Left lung (tissue), 4 donors: ENCODE measurements at regions not wholly inside any gene's neighbourhood (a gene's known extent, or its start where the extent isn't known, plus 50 kb on each side); places are given as distances from the start of the nearest gene placed in this dataset.

Source experiments
- ATAC-seq: fragments of 200-7000 bp; cut with Tn5 transposase; one replicate; pipeline ENCODE4 v1.9.1; 2020; ENCODE audit warnings: moderate library complexity
- DNase-seq, 4 donors: peaks; one replicate each; pipeline ENCODE4 v3.0.0-alpha.2; 2013 to 2020
- H3K27ac ChIP-seq, 2 donors: fragments of 200-600 bp; sonication (generic) in 1 of 2; one replicate each; pipeline versions ENCODE4 v1.5.0 to v1.8.0; 2020 to 2021
- H3K27me3 ChIP-seq, 2 donors: fragments of 200-600 bp; sonication (generic) in 1 of 2; one replicate each; pipeline versions ENCODE4 v1.5.0 to v1.8.0; 2020 to 2021
- H3K36me3 ChIP-seq, 2 donors: fragments of 200-600 bp; sonication (generic) in 1 of 2; one replicate each; pipeline versions ENCODE4 v1.5.0 to v1.8.0; 2020 to 2021
- H3K4me1 ChIP-seq, 2 donors: fragments of 200-600 bp; one replicate each; pipeline ENCODE4 v1.8.0; 2021
- H3K4me3 ChIP-seq, 2 donors: fragments of 200-600 bp; sonication (generic) in 1 of 2; one replicate each; pipeline versions ENCODE4 v1.5.0 to v1.8.0; 2020 to 2021; ENCODE audit warnings: mild to moderate bottlenecking in 1 of 2
- H3K9me3 ChIP-seq, 2 donors: fragments of 200-600 bp; sonication (generic) in 1 of 2; one replicate each; pipeline versions ENCODE4 v1.5.0 to v1.8.0; 2020 to 2021
- intact Hi-C, 2 donors: fragments of 100-400 bp; cut with DNase I; formaldehyde crosslinking; loops; one replicate each; pipeline versions ENCODE4 v1.11.2 to v1.14.2; 2022
- TF ChIP-seq, protein P1 (sequence below), 2 donors: fragments of 200-600 bp; sonication (generic) in 1 of 2; IDR thresholded peaks; one replicate each; pipeline versions ENCODE4 v1.5.0 to v1.8.0; 2021; ENCODE audit warnings: antibody characterized with exemption in 2 of 2
- donor health status: DM: no; HTN: yes; CAD: no.
- donor health status: DM: no; HTN: no; CAD: no.

DNA sequence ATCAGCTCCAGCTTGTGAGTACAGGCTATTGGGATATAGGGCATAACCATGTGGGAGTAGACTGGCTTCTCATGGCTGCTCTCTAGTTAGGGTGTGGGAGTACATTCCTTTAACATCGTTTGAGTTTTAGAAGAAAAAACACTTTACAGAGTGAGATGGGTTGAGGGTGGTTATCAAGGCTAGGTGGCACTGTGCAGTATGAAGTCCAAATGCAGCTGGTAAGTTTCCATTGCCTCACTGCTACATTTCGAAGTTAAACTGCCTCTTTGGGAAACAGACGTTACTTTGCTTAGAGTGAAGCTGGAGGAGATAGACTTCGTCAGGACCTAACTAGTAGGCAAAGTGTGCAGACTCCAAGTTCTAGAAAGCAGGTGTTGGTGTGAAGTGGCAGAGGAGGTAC is 192.4 kb downstream of the SQOR start:
- Histone ChIP-seq H3K27me3 (peaks cover 0 to 4% of the 10 kb centered on the region in 2 donors), H3K4me3 (no peak overlapping the region), H3K27ac (no peak overlapping the region), H3K36me3 (no peaks in the 10 kb centered on the region), H3K9me3 (no peaks in the 10 kb centered on the region), H3K4me1 (no peaks in the 10 kb centered on the region)
- TF ChIP-seq, protein P1, sequence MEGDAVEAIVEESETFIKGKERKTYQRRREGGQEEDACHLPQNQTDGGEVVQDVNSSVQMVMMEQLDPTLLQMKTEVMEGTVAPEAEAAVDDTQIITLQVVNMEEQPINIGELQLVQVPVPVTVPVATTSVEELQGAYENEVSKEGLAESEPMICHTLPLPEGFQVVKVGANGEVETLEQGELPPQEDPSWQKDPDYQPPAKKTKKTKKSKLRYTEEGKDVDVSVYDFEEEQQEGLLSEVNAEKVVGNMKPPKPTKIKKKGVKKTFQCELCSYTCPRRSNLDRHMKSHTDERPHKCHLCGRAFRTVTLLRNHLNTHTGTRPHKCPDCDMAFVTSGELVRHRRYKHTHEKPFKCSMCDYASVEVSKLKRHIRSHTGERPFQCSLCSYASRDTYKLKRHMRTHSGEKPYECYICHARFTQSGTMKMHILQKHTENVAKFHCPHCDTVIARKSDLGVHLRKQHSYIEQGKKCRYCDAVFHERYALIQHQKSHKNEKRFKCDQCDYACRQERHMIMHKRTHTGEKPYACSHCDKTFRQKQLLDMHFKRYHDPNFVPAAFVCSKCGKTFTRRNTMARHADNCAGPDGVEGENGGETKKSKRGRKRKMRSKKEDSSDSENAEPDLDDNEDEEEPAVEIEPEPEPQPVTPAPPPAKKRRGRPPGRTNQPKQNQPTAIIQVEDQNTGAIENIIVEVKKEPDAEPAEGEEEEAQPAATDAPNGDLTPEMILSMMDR (IDR thresholded peaks at IDR 0.05): no peak
- intact Hi-C loops: no loop called here
- DNase-seq (no peak), ATAC-seq (no peak)

DNA sequence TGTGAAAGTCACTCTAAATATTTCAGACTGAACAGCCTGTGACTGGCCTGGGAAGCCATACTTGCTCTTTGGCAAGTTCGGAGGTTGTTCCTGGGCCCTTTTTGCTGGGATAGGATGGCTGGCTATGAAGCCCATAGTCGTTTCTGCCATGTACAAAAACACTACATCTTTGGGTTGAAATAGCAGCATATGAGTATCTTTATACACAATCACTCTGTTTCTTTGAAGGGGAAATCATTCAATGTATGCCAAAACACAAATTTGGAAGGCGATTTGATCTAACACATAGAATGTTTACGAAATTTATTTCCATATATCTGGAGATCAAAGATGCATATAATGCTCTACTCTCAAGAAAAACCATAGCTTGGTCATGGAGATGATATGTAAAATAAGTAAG is 192.9 kb downstream of the SQOR start:
- ATAC-seq (no peak), DNase-seq (no peak)
- intact Hi-C loops: no loop called here
- TF ChIP-seq, protein P1 (IDR thresholded peaks at IDR 0.05): no peak
- Histone ChIP-seq H3K27me3 (peaks cover 0 to 2% of the 10 kb centered on the region in 2 donors), H3K4me1 (no peaks in the 10 kb centered on the region), H3K9me3 (no peaks in the 10 kb centered on the region), H3K4me3 (no peak overlapping the region), H3K36me3 (no peaks in the 10 kb centered on the region), H3K27ac (no peak overlapping the region)

GRCh38 chr15:45829336-45830153 is 194.7 kb downstream of the SQOR start:
- Histone ChIP-seq H3K27ac (no peak overlapping the region), H3K27me3 (no peaks in the 10 kb centered on the region), H3K9me3 (no peaks in the 10 kb centered on the region), H3K4me3 (no peak overlapping the region), H3K36me3 (no peaks in the 10 kb centered on the region), H3K4me1 (no peaks in the 10 kb centered on the region)
- TF ChIP-seq, protein P1 (IDR thresholded peaks at IDR 0.05): no peak
- intact Hi-C loops: no loop called here
- ATAC-seq (no peak), DNase-seq (peak in 1 of 4 donors; percentile 59)

- H3K4me1 ChIP-seq: no peaks in the 10 kb centered on the region
- DNase-seq: no peak
- no peaks in the 10 kb centered on the region for H3K9me3 ChIP-seq
- no peak overlapping the region for H3K4me3 ChIP-seq
- ATAC-seq: no peak
- H3K27ac ChIP-seq: no peak overlapping the region
- TF ChIP-seq, protein P1 (IDR thresholded peaks at IDR 0.05): no peak
- intact Hi-C loops: no loop called here
- no peaks in the 10 kb centered on the region for H3K36me3 ChIP-seq
- H3K27me3 ChIP-seq: no peaks in the 10 kb centered on the region
These were observed 197.0 kb downstream of the SQOR start for GRCh38 chr15:45831787-45832186.

DNA sequence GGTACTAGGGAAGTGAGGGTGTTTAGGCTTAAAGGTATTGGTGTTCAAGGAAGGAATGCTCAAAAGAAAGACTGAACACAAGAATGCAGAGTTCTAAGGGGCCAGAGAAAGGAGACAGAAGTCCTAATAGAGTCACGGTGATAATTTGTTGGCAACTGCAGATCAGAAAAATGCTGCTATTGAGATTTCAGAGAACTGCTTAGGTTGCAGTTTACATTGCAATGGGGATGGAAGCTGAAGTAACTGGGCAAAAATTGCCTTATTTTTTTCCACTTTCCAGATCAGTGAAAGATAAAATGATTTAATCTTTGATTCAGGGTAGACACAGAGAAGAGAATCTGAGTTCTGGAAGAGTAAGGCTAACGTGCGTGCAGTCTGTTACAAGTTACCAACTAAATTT is 199.8 kb downstream of the SQOR start:
- H3K4me1 ChIP-seq: no peaks in the 10 kb centered on the region
- no peaks in the 10 kb centered on the region for H3K9me3 ChIP-seq
- no peak overlapping the region for H3K27ac ChIP-seq
- no peak overlapping the region for H3K4me3 ChIP-seq
- TF ChIP-seq, protein P1 (IDR thresholded peaks at IDR 0.05): no peak
- ATAC-seq (no peak), DNase-seq (no peak)
- H3K27me3 ChIP-seq: no peaks in the 10 kb centered on the region
- H3K36me3 ChIP-seq: no peaks in the 10 kb centered on the region
- intact Hi-C loops: no loop called here
